Stimulated activated CD8-positive, alpha-beta memory T cell treated with anti-CD3 and anti-CD28 coated beads, Interleukin-4, amount 100 ng/mL, for 24 hours (primary cell): ENCODE measurements at regions not wholly inside any gene's neighbourhood (a gene's known extent, or its start where the extent isn't known, plus 50 kb on each side); places are given as distances from the start of the nearest gene placed in this dataset.

Source experiments
- DNase-seq: peaks from one replicate; pipeline ENCODE4 v3.0.0-alpha.2; 2020; ENCODE audit warnings: low read depth

DNA sequence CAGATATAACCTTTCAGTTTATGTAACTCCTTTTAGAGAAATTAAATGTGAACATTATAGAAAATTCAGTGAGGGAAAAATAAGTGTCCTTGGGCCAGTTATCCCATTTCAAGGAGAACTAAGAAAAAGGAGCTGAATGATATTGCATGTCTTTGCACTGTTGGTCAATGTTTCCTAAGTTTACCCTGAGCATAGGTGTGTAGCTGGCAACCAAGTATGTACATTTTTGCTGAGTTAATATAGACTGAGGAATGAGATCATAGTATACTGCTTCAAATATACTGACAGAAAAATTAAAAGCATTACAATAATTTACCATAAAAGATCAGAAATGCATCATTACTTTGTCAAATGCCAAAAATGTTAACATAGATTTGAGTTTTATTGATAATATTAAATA, 2128.7 kb upstream of the C9orf72 start:
- no peak for DNase-seq

DNA sequence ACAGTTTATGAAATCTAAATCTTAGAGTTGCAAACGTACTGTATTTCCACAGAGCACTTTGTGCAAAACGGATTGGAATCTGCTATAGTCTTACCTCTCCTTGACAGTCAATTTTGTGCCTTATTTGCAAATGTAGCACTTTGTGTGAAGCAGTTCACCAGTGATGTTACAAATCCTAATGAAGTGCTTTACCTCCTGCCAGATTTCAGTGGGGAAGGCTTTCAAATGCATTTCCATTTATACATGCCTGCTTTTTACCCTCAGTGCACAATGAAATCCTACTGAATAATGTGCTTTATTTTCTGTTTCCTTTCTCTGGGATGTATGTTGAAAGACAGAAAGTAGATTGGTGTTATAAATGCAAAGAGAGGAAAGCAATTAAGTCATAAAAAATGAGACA, 2141.6 kb upstream of the C9orf72 start:
- no peak for DNase-seq

DNA sequence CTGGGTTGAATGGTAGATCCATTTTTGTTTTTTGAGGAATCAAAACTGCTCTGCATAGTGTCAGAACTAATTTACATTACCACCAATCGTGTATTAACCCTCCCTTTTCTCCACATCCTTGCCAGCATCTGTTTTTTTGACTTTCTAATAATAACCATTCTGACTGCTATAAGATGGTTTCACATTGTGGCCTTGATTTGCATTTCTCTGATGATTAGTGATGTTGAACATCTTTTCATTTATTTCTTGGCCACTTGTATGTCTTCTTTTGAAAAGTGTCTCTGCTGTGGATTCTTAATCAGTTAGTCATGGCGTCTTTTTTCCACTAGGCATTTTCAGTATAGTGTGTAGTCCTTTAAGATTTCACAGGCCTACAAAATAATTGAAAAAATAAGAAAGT, 2144.3 kb upstream of the C9orf72 start:
- no peak for DNase-seq

DNA sequence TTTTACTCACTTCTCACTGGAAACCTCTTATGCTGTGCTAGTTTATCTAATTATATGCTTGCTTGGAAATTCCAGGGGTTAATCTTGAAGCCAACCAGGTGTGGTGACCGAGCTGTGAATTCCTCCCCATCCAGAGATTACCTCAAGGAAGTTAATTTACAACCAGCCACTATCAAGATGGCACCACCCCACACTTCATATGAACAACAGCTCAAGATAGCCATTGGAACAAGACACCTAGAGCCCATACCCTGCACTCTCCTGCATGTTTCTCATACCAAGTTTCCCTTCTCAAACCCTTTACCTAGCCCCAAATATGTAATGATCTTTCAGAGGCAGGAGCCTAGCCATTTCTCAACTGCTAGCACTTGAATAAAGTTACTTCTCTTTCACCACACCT, 2156.9 kb upstream of the C9orf72 start:
- DNase-seq: no peak

DNA sequence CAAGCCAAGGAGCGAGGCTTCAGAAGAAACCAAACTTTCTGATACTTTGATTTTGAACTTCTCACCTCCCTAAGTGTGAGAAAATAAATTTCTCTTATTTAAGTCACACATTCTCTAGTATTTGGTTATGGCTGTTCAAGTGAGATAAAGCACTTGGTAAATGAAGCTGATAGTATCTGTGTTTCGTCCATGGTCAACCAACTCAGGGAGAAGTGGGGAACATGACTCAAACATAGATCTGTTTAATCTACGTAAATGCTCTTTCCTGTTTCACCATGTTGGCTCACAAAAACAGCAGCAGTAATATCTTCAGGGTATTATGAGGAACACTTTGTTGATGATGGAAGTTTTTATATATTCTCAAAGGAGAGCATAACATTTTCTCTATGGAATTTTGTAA, 2167.2 kb upstream of the C9orf72 start:
- DNase-seq: no peak

DNA sequence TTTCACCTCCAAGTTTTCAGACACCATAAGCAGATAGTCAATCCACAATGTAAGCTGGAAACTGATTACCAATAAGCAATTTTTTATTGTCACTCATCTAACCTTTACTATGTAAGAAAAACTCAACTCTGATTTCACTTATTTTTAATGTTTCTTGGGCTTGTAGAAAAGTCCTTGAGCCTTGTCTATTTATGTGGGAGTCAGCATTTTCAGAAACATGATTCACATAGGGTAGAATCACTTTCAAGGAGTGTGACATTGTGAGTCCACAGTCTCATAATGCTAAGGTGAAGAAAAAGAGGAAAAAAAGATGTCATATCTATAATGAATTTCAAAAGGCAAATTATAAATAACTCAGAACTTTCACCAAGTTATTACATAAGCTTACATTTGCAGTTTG, 2167.9 kb upstream of the C9orf72 start:
- DNase-seq: no peak

DNA sequence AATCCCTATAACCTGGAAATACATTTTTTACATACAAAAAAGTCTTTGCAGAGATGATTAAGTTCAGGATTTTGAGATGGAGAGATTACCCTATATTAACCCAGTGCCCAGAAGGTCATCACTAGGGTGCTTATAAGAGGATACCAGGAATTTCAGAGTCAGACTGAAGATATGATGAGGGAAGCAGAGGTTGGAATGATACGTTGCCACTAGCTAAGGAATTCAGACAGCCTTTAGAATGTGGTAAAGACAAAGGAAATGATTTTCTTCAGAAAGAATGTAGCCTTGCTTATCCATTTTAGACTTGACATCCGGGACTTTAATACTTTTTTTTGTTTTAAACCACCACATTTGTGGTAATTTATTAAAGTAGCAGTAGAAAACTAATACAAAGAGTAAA, 2176.8 kb upstream of the C9orf72 start:
- DNase-seq: no peak

DNA sequence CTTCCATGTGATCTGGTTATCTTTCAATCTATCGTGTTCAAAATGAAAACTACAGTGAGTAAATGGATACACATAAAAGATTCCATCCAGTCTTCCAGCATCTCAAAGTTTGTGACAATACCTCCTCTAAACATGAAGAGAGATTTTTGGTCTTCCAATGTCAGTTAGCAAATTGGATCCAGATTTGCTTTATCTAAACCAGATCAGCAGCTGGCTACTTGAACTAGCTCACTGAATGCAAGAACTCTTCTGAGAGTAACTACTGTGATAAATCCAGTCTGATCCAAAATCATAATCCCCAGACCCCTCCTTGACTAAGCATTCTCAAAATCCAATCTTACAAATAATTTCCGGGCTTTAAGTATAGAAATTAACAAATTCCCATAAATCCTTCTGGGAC, 2177.9 kb upstream of the C9orf72 start:
- no peak for DNase-seq

DNA sequence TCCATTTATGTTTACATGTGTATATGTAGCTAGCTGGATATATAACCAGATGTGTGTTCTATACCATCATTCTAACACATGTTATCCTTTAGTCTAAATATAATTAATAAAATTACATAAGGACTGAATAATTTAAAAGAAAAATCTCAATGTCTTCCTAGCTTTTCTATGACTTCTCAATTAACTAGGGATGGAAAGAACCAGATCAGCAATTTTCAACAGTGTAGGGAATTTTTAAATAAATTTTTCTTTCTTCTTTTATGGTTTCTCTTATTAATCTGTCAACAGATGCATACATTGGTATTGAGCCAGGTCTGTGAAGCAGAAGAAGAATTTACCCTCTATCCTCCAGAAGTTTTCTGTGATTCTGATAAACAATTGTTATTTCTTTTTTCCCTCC, 2180.4 kb upstream of the C9orf72 start:
- DNase-seq: no peak

DNA sequence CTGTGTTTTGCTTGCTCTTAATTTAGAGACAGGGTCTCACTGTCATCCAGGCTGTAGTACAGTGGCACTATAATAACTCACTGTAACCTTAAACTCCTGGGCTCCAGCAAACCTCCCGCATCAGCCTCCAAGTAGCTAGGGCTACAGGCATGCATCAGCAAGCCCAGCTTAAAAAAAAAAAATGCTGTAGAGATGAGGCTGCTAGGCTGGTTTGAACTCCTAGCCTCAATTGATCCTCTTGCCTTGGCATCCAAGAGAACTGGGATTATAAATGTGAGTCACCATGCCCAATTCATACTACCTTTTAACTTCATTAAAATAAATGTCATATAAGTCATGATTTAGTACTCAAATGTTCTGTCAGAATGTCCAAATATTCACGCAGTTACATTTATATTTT, 2195.7 kb upstream of the C9orf72 start:
- DNase-seq: no peak

DNA sequence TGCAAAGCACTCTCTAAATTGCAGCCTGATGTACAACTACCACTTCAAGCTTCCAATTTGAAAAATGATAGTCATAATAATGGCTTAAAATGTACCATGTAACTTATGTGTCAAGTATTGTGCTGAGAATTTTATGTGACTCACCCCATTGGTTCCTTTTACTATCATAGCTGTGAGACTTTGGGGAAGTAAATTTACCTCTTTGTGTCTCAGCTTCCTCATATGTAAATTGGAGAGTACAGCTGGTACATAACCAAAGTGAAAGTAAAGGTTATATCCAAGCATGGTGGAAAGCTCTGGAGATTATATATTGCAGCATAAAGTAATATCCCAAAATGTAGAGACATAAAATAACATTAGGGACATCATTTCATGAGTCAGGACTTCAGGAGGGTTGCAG, 2200.4 kb upstream of the C9orf72 start:
- DNase-seq: no peak

DNA sequence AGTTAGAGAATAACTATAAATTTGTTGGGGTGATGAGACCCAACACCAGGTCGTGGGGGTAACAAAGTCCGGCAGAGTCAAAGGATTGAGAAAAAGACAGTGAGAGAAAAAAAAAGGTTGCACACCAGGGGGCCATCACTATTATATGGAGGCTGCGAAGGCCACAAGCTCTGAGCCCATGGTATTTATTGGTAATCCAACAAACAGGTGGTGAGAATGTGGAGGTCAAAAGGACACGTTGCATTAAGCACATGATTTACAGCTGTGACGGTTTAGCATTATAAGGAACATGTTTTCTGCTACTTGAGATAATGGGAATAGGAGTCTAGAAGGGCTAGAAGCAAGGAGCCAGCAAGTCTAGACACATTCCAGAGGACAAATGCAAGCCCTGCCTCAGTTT, 2202.2 kb upstream of the C9orf72 start:
- no peak for DNase-seq

DNA sequence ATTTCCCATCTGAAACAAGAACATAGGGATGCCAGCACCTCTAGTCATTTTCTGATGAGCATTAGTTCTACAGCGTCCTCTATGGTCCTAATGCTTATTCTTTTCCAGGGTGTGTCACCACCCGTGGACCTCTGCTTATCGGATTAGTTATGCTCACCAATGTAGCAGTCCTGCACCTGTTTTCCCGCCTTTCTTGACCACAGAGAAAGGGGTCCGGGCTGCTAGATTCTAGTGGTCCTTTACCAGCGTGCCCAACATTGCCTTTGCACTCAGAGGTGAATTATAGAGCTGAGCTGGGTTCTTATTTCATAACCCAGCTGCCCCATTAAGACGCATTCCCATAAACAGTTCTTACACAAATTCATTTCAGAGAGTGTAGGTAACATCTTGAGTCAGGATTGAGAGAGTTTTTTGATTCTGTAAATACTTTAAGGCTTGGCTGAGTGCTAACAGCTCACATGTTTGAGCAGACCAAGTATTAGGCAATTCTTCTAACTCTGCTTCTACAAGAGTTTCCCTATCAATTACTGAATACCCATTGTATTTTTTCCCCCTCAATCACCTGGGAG, 2205.1 kb upstream of the C9orf72 start:
- DNase-seq: no peak

DNA sequence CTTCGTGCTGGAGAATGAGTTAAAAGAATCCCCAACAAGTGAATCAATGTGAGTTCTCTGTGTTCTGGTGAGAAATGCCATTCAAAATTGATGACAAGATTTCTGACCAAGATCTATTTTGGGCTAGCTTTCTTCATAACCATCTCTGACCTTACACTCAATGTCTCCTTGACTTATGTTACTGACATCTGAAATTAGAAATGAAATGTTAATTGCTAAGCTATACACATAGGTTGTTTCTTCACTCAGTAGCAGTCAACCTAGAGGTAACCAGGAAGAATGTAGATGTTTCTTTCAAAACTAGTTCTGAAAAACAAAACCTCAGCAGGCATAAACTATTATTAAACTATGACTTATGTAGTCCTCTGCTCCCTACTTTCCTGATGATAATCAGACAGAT, 2220.7 kb upstream of the C9orf72 start:
- no peak for DNase-seq

DNA sequence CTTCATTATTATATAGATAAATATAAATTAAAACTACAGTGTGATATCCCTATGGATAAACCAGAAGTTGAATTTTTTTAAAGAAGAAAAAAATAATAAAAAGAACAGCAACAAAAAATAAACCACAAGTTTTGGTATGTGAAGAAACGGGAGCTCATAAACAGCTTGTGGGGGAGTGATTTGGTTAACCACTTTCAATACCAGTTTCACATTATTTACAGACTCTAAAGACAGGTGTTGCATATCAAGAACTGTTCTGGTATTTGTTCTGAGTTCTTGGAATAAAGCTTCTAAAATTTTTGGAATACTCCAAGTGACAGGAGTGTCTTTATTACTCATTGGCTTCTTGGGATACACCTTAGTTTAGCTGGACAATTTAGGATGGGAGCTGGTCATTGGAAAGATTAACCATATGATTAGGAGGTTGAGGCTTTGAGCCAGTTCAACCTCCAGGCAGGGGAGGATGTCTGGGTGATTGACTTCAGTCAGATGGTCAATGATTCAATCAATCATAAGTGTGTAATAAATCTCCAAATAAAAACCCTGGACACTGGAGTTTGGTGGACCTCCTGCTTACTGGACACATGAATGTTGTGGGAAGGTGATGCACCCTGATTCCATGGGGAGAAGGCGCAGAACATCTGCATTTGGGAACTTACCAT, 2223.1 kb upstream of the C9orf72 start:
- DNase-seq: no peak

DNA sequence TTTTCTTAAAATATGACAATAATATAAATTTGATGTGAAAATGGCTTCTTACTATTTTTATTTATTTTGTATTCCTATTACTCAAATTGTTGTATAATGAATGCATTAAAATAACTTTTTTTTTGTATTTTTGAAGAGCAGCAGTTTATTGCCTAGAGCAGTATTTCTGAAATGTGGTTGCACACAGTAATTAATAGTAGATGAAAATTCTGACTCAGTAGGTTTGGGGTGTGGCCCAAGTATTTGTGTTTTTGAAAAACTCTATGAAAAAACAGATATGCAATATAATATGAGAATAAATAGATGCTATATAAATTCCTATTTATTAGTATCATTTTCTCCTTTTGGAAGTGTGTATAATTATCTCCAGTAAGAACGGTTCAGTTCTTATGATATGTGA, 2225.3 kb upstream of the C9orf72 start:
- no peak for DNase-seq

DNA sequence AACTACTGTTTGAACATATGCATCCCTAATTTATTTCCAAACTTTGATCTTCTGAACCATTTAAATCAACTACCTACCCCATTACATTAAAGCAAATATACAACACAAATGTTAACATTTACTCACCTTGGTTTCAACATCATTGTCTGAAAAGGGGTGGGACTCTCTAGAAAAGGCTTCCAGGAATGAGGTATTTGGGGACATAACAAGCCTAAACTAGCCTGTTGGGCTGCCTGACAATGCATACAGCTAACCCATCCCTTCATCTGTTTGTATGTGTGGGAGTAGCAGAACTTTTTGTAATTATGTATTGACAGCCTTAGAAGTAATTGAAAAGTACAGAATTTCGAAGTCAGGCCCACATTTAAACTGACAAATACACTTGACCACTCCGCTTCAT, 2225.9 kb upstream of the C9orf72 start:
- no peak for DNase-seq

DNA sequence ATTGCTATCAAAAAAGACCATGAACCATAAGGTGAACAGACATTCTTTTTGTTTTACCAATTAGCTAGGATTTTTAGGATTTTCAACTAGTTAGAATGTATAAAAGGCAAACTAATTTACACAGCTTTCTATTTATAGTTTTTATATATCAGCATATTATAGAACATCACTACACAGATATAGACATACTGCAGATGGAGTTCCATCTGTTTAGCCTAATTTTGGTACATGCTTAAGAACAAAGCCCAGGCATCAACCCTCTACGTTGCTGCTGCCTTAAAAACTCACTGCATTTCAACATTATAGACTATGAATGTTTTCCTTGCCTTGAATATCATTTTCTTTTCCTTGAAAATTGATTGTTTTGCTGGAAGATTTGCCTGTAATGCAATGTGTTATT, 2227.5 kb upstream of the C9orf72 start:
- no peak for DNase-seq

DNA sequence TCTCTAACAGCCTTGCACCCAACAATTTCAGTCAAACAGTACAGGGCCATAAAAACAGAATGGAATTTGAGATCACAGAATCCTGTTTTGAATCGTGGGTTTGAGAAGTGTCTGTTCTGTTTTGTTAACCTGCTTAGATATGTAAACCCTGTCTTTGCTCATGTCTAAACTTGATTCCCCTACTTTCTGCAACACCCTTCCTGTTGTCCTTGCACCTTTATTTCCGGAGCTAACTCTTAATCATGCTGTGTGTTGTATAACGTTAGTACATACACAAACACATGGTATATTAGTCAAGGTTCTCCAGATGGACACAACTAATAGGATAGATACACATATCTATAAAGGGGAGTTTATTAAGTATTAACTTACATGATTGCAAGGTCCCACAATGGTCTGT, 2229.2 kb upstream of the C9orf72 start:
- no peak for DNase-seq

DNA sequence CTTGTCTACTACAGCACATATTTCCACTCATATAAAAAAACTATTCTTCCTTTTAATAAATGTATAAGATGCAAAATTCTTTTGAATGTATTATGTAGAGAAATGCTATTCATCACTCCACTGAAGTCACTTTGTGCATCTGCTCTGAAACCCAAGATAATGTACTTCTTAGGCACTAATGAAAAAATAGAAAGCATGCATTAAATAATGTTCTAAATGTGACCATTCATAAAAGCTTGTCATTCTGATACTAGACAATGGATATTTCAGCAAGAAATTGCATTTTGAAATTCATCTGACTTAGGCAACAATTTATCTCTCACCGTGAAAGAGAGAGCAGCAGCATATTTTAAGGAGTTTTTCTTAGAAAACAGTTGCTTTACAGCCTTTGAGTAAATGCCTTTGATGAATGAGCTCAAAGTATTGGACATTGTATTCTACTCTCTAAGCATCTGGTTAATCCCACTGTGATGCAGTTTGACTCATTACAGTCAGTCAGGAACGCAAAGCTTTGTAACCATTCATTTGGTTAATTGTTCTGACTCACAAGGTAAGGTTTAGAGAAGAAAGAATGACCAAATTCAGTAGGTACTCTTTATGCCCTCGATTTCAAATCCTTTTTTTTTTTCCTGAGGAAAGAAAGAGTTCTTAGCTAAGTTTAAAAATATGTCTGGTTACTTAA, 2233.8 kb upstream of the C9orf72 start:
- no peak for DNase-seq

DNA sequence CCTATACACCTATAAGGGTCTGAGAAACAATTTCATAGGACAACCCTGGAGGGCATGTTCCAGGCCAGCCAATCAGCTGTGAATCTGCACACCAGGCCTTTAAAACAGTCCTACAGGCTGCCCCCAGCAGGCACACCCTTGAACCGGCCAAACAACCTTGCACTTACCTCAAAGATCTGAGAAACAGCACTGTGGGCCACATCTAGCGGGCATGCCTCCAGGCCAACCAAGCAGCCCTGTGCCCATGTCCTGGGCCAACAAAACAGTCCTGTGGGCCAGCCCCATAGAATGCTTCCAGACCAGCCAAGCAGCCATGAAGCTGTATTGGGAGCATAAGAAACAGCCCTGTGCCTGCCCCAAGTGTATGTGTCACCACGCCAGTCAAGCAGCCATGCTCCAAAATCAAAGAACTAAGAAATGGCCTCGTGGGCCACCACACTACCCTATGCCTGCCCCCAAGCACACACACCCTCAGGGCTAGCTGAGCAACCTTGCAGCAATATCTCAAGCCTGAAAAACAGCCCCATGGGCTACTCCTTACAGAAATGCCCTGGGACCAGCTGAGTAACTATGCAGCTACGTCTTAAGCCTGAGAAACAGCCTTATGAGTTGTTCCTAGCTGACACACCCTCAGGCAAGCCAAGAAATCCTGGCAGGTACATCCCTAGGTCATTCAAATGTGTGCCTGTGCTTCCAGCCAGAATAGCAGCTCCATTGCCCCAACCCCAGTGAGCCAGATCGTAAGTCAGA, 2243.8 kb upstream of the C9orf72 start:
- DNase-seq: no peak

DNA sequence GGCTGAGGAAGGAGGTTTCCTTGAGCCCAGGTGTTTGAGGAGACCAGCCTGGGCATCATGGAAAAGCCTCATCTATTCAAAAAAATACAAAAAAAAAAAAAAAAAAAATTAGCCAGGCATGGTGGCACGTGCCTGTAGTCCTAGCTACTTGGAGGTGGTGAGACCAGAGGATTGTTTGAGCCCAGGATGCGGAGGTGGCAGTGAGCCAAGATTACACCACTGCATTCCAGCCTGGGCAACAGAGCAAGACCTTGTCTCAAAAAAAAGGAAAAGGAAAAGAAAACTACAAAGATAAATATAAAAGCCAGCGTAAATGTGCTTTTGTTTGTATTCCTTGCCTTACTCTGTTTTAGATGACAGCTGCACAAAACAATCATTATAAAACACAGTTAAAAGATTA, 2249.2 kb upstream of the C9orf72 start:
- no peak for DNase-seq

DNA sequence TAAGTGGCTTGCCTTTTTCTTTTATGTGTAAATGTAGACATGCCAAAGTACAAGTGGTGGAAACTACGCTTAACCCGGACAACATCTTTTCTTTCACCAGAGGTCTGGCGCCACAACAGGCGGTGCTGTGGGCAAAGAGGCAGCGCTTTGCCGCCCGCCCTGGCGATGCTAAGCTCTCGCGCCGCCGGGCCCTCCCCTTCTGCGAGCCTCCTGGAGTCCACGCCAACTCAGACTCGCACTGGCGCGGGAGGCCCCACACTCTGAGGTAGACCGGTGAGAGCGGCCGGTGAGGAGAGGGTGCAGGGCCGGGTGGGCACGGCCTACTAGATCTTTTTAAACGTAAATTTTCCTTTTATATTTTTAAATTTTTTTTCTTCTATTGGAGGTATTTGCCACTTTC, 2253.1 kb upstream of the C9orf72 start:
- no peak for DNase-seq
